ENCODE measurements at regions not wholly inside any gene's neighbourhood (a gene's known extent, or its start where the extent isn't known, plus 50 kb on each side); places are given as distances from the start of the nearest gene placed in this dataset.
A peak's percentile ranks its signal among the peaks of the same experiment; 100 is the strongest.

- DNase-seq (ENCODE audit: insufficient read length, low spot score, missing footprints) = no peak
- peaks cover 23% of the 10 kb centered on the region for H3K4me1 ChIP-seq (ENCODE audit: insufficient read depth, low read length)
- no peaks in the 10 kb centered on the region for H3K27me3 ChIP-seq (ENCODE audit: insufficient read depth, low read length)
- TF ChIP-seq, protein P1, sequence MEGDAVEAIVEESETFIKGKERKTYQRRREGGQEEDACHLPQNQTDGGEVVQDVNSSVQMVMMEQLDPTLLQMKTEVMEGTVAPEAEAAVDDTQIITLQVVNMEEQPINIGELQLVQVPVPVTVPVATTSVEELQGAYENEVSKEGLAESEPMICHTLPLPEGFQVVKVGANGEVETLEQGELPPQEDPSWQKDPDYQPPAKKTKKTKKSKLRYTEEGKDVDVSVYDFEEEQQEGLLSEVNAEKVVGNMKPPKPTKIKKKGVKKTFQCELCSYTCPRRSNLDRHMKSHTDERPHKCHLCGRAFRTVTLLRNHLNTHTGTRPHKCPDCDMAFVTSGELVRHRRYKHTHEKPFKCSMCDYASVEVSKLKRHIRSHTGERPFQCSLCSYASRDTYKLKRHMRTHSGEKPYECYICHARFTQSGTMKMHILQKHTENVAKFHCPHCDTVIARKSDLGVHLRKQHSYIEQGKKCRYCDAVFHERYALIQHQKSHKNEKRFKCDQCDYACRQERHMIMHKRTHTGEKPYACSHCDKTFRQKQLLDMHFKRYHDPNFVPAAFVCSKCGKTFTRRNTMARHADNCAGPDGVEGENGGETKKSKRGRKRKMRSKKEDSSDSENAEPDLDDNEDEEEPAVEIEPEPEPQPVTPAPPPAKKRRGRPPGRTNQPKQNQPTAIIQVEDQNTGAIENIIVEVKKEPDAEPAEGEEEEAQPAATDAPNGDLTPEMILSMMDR (IDR thresholded peaks at IDR 0.05; ENCODE audit: extremely low read depth, low read depth, low read length) = no peak
- H3K9me3 ChIP-seq (ENCODE audit: low read depth, low read length) = no peaks in the 10 kb centered on the region
- peak overlapping the region; percentile 49 for H2AFZ ChIP-seq (ENCODE audit: low read length)
- H3K79me2 ChIP-seq (ENCODE audit: insufficient read depth, low read length) = no peaks in the 10 kb centered on the region
- H4K20me1 ChIP-seq (ENCODE audit: insufficient read depth, low read length) = no peaks in the 10 kb centered on the region
- peak overlapping the region; percentile 26 for H3K4me2 ChIP-seq (ENCODE audit: insufficient read depth, low read length)
- no peak overlapping the region for H3K4me3 ChIP-seq (ENCODE audit: insufficient read depth, low read length)
- no peaks in the 10 kb centered on the region for H3K36me3 ChIP-seq (ENCODE audit: insufficient read depth, low read length)
- H3K27ac ChIP-seq (ENCODE audit: low read depth, low read length) = no peak overlapping the region
Observed at GRCh38 chr2:134773759-134774742, 55.3 kb upstream of the TMEM163 start.

- TF ChIP-seq, protein P1 (IDR thresholded peaks at IDR 0.05; ENCODE audit: extremely low read depth, low read depth, low read length) = no peak
- Histone ChIP-seq H2AFZ (ENCODE audit: low read length) (peak overlapping the region; percentile 43), H3K27me3 (ENCODE audit: insufficient read depth, low read length) (no peaks in the 10 kb centered on the region), H3K36me3 (ENCODE audit: insufficient read depth, low read length) (no peaks in the 10 kb centered on the region), H3K4me2 (ENCODE audit: insufficient read depth, low read length) (no peak overlapping the region), H3K4me3 (ENCODE audit: insufficient read depth, low read length) (no peak overlapping the region), H3K9me3 (ENCODE audit: low read depth, low read length) (no peaks in the 10 kb centered on the region), H3K27ac (ENCODE audit: low read depth, low read length) (no peak overlapping the region), H3K79me2 (ENCODE audit: insufficient read depth, low read length) (no peaks in the 10 kb centered on the region), H4K20me1 (ENCODE audit: insufficient read depth, low read length) (no peaks in the 10 kb centered on the region), H3K4me1 (ENCODE audit: insufficient read depth, low read length) (peaks cover 23% of the 10 kb centered on the region)
- peak; percentile 84 for DNase-seq (ENCODE audit: insufficient read length, low spot score, missing footprints)
Observed at GRCh38 chr2:134774786-134775641, 56.2 kb upstream of the TMEM163 start.

- no peak overlapping the region for H2AFZ ChIP-seq (ENCODE audit: low read length)
- no peak overlapping the region for H3K27ac ChIP-seq (ENCODE audit: low read depth, low read length)
- no peaks in the 10 kb centered on the region for H3K9me3 ChIP-seq (ENCODE audit: low read depth, low read length)
- H3K4me2 ChIP-seq (ENCODE audit: insufficient read depth, low read length) = no peak overlapping the region
- H4K20me1 ChIP-seq (ENCODE audit: insufficient read depth, low read length) = no peaks in the 10 kb centered on the region
- TF ChIP-seq, protein P1 (IDR thresholded peaks at IDR 0.05; ENCODE audit: extremely low read depth, low read depth, low read length) = no peak
- H3K4me1 ChIP-seq (ENCODE audit: insufficient read depth, low read length) = peaks cover 23% of the 10 kb centered on the region
- H3K27me3 ChIP-seq (ENCODE audit: insufficient read depth, low read length) = no peaks in the 10 kb centered on the region
- no peaks in the 10 kb centered on the region for H3K79me2 ChIP-seq (ENCODE audit: insufficient read depth, low read length)
- no peak overlapping the region for H3K4me3 ChIP-seq (ENCODE audit: insufficient read depth, low read length)
- DNase-seq (ENCODE audit: insufficient read length, low spot score, missing footprints) = no peak
- no peaks in the 10 kb centered on the region for H3K36me3 ChIP-seq (ENCODE audit: insufficient read depth, low read length)
Observed at GRCh38 chr2:134776836-134777235, 58.0 kb upstream of the TMEM163 start.

Measured in osteoblast (primary cell).